ENCODE measurements at regions not wholly inside any gene's neighbourhood (a gene's known extent, or its start where the extent isn't known, plus 50 kb on each side); places are given as distances from the start of the nearest gene placed in this dataset. TPM values are rescaled to one million over a fixed set of nuclear protein-coding genes. Genes with fewer than 3 reads are reported as not detected.
"Not testable (repeated sequence)": the region's sequence is repeated elsewhere in the genome, so short reads cannot be mapped to it uniquely, and the experiment has no call there.

DNA sequence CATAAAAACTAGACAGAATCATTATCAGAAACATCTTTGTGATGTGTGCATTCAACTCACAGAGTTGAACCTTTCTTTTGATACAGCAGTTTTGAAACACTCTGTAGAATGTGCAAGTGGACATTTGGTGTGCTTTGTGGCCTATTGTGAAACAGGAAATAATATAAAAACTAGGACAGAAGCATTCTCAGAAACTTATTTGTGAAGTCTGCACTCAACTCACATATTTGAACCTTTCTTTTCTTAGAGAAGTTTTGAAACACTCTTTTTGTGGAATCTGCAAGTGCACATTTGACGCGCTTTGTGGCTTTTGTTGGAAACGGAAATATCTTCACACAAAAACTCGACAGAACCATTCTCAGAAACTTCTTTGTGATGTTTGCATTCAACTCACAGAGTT is 260.0 kb downstream of the FOXD4L6 start:
- H3K27ac Mint-ChIP-seq; CTCF ChIA-PET; ATAC-seq; H3K27me3 Mint-ChIP-seq; DNase-seq; H3K4me3 Mint-ChIP-seq; H3K4me1 Mint-ChIP-seq; intact Hi-C loops (cut with DNase I, micrococcal nuclease); POLR2A ChIA-PET: not testable (repeated sequence)
- peaks cover 49% of the 10 kb centered on the region for H3K9me3 Mint-ChIP-seq (ENCODE audit: low read depth)
- H3K36me3 Mint-ChIP-seq (ENCODE audit: low read depth), result peaks cover 37% of the 10 kb centered on the region

Small RNAs in the stretch of these regions (microRNA-seq; reads per million reads assigned to microRNA genes)
- not detected for gene MIR1299 (ENCODE audit: borderline replicate concordance)
